HEK293 (cell line): ENCODE measurements at regions not wholly inside any gene's neighbourhood (a gene's known extent, or its start where the extent isn't known, plus 50 kb on each side); places are given as distances from the start of the nearest gene placed in this dataset.

Experiments used
- ATF2 ChIP-seq: fragments of 450-650 bp; formaldehyde crosslinking; IDR thresholded peaks from 2 replicates; pipeline ENCODE4 v1.5.1; 2016; ENCODE audit warnings: missing biosample characterization, missing genetic modification characterization, low read depth
- CTCF ChIP-seq: fragments of 450-650 bp; formaldehyde crosslinking; IDR thresholded peaks from 2 replicates; pipeline ENCODE4 v1.5.1; 2016; ENCODE audit warnings: missing biosample characterization, missing genetic modification characterization
- PBX3 ChIP-seq: sonication (generic); formaldehyde crosslinking; IDR thresholded peaks from 2 replicates; pipeline ENCODE4 v1.8.1; 2022; ENCODE audit warnings: mild to moderate bottlenecking, moderate library complexity, missing genetic modification reagents
- ZNF658 ChIP-seq: fragments of 450-650 bp; formaldehyde crosslinking; IDR thresholded peaks from 2 replicates; pipeline ENCODE4; 2016; ENCODE audit warnings: missing biosample characterization, missing genetic modification characterization
- ZNF777 ChIP-seq: fragments of 450-650 bp; formaldehyde crosslinking; IDR thresholded peaks from 2 replicates; pipeline ENCODE4 v1.5.1; 2017; ENCODE audit warnings: missing biosample characterization, missing genetic modification characterization, borderline replicate concordance

- TF ChIP-seq PBX3 (CRISPR knock-in tag) = no peak
- TF ChIP-seq CTCF = no peak
- TF ChIP-seq ZNF658 (tag by site-specific recombination) = no peak
- no peak for TF ChIP-seq ATF2
- TF ChIP-seq ZNF777 (tag by site-specific recombination) = no peak
Measured at GRCh38 chr1:58882322-58882948, 98.6 kb upstream of the JUN start.
